ENCODE measurements at regions not wholly inside any gene's neighbourhood (a gene's known extent, or its start where the extent isn't known, plus 50 kb on each side); places are given as distances from the start of the nearest gene placed in this dataset.

- TF ChIP-seq CTCF (IDR thresholded peaks at IDR 0.05), result no peak
- no peak for TF ChIP-seq SREBF2 (IDR thresholded peaks at IDR 0.05)
- TF ChIP-seq EP300 (IDR thresholded peaks at IDR 0.05), result no peak
- TF ChIP-seq POLR2A (IDR thresholded peaks at IDR 0.05; ENCODE audit: low read length), result no peak
- TF ChIP-seq USF2 (IDR thresholded peaks at IDR 0.05), result no peak
- TF ChIP-seq SMC3 (IDR thresholded peaks at IDR 0.05), result no peak
- no peak for TF ChIP-seq HDAC2 (IDR thresholded peaks at IDR 0.05)
- no peak for TF ChIP-seq NFE2L2 (conservative IDR thresholded peaks at IDR 0.05; ENCODE audit: low read length)
- TF ChIP-seq REST (IDR thresholded peaks at IDR 0.05), result no peak
- TF ChIP-seq JUN (IDR thresholded peaks at IDR 0.05), result no peak
- TF ChIP-seq TP53 (CRISPR knock-in tag; IDR thresholded peaks at IDR 0.05), result no peak
These were observed 154.1 kb upstream of the CRBN start for GRCh38 chr3:3333571-3333970.

Data from A549 (cell line).